Hepatocyte (in vitro differentiated cells): ENCODE measurements at regions not wholly inside any gene's neighbourhood (a gene's known extent, or its start where the extent isn't known, plus 50 kb on each side); places are given as distances from the start of the nearest gene placed in this dataset.

Experiments used
- EZH2 ChIP-seq: fragments of 200-600 bp; sonication (generic); IDR thresholded peaks from 2 replicates; pipeline ENCODE4 v1.6.1; 2016; ENCODE audit warnings: antibody characterized with exemption, mild to moderate bottlenecking, borderline replicate concordance
- EZH2phosphoT487 ChIP-seq: fragments of 200-600 bp; sonication (generic); IDR thresholded peaks from one replicate; pipeline ENCODE4 v1.6.1; 2018; ENCODE audit warnings: antibody characterized with exemption, mild to moderate bottlenecking, low read depth, moderate library complexity; ENCODE audit not compliant: unreplicated experiment, severe bottlenecking
- TF ChIP-seq, protein P1 (sequence below): fragments of 200-600 bp; sonication (generic); IDR thresholded peaks from 2 replicates; pipeline ENCODE4 v1.5.1; 2016; ENCODE audit warnings: antibody characterized with exemption, mild to moderate bottlenecking; ENCODE audit not compliant: poor library complexity

DNA sequence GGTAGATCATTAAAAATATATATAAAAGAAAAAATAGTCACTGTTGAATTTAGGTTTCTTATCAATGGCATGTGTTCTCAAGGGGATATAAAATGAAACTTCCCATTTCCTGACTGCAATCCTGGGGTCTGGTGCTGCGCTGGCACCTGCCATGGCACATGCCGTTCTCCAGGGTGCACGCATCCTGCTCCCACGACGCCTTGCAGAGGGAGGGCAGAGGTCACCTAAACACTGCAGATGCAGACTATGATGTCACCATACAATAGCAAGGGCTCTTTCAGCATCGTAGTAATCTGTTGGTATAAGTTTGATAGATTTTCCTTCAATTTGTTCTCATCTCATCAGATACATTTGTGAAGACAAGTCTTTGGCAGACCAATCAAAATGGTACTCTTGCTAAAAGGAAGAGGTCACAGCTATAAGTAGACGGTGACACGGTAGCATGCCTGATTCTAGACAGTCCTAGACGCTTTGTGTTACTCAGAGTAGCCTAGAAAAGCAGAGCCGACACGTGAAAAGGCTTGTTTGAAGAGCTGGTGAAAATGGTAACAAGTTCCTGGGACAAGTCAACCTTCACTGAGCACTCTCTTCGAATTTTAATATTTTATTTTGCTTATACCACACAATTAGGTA, 761.4 kb downstream of the DCDC2C start:
- TF ChIP-seq EZH2 = no peak
- TF ChIP-seq, protein P1, sequence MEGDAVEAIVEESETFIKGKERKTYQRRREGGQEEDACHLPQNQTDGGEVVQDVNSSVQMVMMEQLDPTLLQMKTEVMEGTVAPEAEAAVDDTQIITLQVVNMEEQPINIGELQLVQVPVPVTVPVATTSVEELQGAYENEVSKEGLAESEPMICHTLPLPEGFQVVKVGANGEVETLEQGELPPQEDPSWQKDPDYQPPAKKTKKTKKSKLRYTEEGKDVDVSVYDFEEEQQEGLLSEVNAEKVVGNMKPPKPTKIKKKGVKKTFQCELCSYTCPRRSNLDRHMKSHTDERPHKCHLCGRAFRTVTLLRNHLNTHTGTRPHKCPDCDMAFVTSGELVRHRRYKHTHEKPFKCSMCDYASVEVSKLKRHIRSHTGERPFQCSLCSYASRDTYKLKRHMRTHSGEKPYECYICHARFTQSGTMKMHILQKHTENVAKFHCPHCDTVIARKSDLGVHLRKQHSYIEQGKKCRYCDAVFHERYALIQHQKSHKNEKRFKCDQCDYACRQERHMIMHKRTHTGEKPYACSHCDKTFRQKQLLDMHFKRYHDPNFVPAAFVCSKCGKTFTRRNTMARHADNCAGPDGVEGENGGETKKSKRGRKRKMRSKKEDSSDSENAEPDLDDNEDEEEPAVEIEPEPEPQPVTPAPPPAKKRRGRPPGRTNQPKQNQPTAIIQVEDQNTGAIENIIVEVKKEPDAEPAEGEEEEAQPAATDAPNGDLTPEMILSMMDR = no peak
- TF ChIP-seq EZH2phosphoT487 = no peak
